IMR-90 (cell line): ENCODE measurements at regions not wholly inside any gene's neighbourhood (a gene's known extent, or its start where the extent isn't known, plus 50 kb on each side); places are given as distances from the start of the nearest gene placed in this dataset.

ENCODE experiments used
- CEBPB ChIP-seq: IDR thresholded peaks from 2 replicates; pipeline ENCODE4 v1.6.1; 2012; ENCODE audit warnings: low read depth, low read length, improper control_type of control experiment
- CHD1 ChIP-seq: IDR thresholded peaks from 2 replicates; pipeline ENCODE4 v1.6.1; 2012; ENCODE audit warnings: low read depth, low read length, improper control_type of control experiment
- MAFK ChIP-seq: IDR thresholded peaks from 2 replicates; pipeline ENCODE4 v1.6.1; 2012; ENCODE audit warnings: low read depth, low read length, improper control_type of control experiment
- MAZ ChIP-seq: IDR thresholded peaks from 2 replicates; pipeline ENCODE4 v1.6.1; 2012; ENCODE audit warnings: low read depth, mild to moderate bottlenecking, low read length, improper control_type of control experiment, moderate library complexity, borderline replicate concordance
- MXI1 ChIP-seq: IDR thresholded peaks from 2 replicates; pipeline ENCODE4 v1.6.1; 2012; ENCODE audit warnings: low read depth, mild to moderate bottlenecking, low read length, moderate library complexity, borderline replicate concordance
- RFX5 ChIP-seq: IDR thresholded peaks from 2 replicates; pipeline ENCODE4 v1.8.0; 2012; ENCODE audit warnings: low read depth, mild to moderate bottlenecking, low read length, moderate library complexity
- TF ChIP-seq, protein P1 (sequence below): conservative IDR thresholded peaks from 2 replicates; pipeline ENCODE4 v1.5.1; 2012; ENCODE audit warnings: mild to moderate bottlenecking, low read depth, low read length, improper control_type of control experiment

DNA sequence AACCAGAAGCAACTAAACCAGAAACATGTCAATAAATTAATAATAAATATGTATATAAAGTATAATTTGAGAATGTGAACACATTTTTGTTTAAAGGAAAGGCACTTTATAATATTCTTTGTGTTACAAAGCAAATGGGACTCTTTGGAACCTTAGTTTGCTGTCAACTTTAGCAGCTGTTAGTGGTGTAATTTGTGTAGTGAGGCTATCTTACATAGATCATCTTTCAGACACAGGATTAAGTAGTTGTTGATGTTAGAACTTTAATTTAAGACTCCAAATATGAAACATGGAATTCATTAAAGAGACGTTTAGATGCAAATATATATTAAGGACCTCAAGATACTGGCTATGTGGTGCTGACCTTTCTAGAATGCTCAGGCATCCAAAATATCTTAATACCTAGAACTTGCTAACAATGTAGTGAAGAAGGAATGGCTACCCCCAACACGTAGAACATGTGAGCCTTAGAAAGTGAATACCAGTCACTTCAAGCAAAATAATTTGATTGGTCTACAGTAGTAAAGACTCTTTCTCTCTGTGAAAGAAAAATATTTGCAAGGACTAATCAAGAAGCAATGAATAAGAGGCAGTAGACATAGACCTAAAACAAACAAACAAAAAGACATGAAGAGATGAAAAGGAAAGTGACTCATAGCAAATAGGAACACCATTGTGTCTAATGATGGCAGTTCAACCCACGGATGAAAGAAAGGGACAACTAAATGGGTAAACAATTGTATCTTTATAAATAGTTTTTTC is 811.4 kb downstream of the USP25 start:
- TF ChIP-seq, protein P1, sequence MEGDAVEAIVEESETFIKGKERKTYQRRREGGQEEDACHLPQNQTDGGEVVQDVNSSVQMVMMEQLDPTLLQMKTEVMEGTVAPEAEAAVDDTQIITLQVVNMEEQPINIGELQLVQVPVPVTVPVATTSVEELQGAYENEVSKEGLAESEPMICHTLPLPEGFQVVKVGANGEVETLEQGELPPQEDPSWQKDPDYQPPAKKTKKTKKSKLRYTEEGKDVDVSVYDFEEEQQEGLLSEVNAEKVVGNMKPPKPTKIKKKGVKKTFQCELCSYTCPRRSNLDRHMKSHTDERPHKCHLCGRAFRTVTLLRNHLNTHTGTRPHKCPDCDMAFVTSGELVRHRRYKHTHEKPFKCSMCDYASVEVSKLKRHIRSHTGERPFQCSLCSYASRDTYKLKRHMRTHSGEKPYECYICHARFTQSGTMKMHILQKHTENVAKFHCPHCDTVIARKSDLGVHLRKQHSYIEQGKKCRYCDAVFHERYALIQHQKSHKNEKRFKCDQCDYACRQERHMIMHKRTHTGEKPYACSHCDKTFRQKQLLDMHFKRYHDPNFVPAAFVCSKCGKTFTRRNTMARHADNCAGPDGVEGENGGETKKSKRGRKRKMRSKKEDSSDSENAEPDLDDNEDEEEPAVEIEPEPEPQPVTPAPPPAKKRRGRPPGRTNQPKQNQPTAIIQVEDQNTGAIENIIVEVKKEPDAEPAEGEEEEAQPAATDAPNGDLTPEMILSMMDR, result no peak
- TF ChIP-seq RFX5 (no peak), CHD1 (no peak), MXI1 (no peak), MAFK (no peak), CEBPB (no peak), MAZ (no peak)
